ENCODE measurements at regions not wholly inside any gene's neighbourhood (a gene's known extent, or its start where the extent isn't known, plus 50 kb on each side); places are given as distances from the start of the nearest gene placed in this dataset.

DNA sequence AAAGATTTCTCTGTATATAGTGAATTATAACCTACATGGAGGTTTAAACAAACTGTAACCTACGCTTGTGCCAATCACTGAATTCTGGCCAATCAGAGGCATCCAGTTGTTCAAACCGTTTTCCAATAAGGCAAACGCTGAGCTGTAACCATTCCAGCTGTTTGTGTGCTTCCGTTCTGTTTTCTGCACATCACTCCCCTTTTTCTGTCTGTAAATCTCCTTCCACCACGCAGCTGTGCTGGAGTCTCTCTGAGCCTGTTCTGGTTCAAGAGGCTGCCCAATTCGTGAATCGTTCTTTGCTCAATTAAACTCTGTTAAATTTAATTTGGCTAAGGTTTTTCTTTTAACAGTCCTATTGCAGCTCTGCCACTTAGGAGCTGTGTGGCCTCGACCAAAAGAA is 552.5 kb downstream of the FGF9 start:
- TF ChIP-seq, protein P1, sequence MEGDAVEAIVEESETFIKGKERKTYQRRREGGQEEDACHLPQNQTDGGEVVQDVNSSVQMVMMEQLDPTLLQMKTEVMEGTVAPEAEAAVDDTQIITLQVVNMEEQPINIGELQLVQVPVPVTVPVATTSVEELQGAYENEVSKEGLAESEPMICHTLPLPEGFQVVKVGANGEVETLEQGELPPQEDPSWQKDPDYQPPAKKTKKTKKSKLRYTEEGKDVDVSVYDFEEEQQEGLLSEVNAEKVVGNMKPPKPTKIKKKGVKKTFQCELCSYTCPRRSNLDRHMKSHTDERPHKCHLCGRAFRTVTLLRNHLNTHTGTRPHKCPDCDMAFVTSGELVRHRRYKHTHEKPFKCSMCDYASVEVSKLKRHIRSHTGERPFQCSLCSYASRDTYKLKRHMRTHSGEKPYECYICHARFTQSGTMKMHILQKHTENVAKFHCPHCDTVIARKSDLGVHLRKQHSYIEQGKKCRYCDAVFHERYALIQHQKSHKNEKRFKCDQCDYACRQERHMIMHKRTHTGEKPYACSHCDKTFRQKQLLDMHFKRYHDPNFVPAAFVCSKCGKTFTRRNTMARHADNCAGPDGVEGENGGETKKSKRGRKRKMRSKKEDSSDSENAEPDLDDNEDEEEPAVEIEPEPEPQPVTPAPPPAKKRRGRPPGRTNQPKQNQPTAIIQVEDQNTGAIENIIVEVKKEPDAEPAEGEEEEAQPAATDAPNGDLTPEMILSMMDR (IDR thresholded peaks at IDR 0.05): no peak
- TF ChIP-seq POLR2A (IDR thresholded peaks at IDR 0.05): no peak
